HUDEP-2 (cell line): ENCODE measurements at regions not wholly inside any gene's neighbourhood (a gene's known extent, or its start where the extent isn't known, plus 50 kb on each side); places are given as distances from the start of the nearest gene placed in this dataset.

ENCODE experiments used
- DNase-seq, 76 experiments: peaks; one replicate each; lab custom pipeline; 2025; ENCODE audit not compliant: unreplicated experiment in 76 of 76; lab: John Stamatoyannopoulos, UW

DNA sequence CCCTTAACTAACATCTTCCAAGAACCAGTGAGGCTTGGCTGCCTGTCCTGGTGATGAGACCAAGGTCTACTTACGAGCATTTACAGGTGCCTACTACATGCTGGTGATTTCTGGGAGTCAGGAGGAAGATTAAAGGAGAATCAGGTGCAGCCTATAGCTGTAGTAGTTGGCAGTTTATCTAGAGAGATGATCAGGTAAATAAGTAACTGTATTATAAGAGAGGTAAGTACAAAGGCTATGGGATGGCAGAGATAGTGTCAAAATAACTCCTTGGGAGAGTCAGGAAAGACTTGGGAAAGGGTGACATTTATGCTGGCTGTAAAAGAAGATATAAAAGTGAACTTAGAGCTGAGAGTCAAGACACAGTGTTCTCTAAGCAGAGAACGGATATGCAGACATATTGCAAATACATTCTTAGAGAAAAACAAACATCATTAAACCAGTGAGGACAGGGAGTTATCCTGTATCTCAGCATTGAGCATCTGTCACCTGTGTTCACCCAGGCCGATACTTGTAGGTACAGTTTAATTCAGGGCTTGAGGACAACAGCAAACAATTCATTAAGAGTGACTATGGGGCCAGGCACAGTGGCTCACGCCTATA, 49.7 kb upstream of the ACP3 start:
- DNase-seq, result no peak
